Activated CD4-positive, CD25-positive, alpha-beta regulatory T cell treated with anti-CD3 and anti-CD28 coated beads, Interleukin-2, amount 50 U/mL, for 72 hours (primary cell): ENCODE measurements at regions not wholly inside any gene's neighbourhood (a gene's known extent, or its start where the extent isn't known, plus 50 kb on each side); places are given as distances from the start of the nearest gene placed in this dataset.
"Not testable (repeated sequence)": the region's sequence is repeated elsewhere in the genome, so short reads cannot be mapped to it uniquely, and the experiment has no call there.

Source experiments
- DNase-seq: peaks from one replicate; pipeline ENCODE4 v3.0.0; 2021

GRCh38 chr7:131058561-131059288, 269.0 kb upstream of the MKLN1 start:
- not testable (repeated sequence) for DNase-seq

- not testable (repeated sequence) for DNase-seq
Observed at GRCh38 chr7:131059401-131059800, 268.3 kb upstream of the MKLN1 start.

GRCh38 chr7:131061158-131061557, 266.5 kb upstream of the MKLN1 start:
- no peak for DNase-seq

GRCh38 chr7:131061818-131062217, 265.9 kb upstream of the MKLN1 start:
- DNase-seq, result no peak

- DNase-seq, result no peak
Observed at GRCh38 chr7:131066635-131067034, 261.0 kb upstream of the MKLN1 start.

GRCh38 chr7:131067220-131067619, 260.5 kb upstream of the MKLN1 start:
- DNase-seq, result no peak

GRCh38 chr7:131068604-131069021, 259.1 kb upstream of the MKLN1 start:
- DNase-seq, result no peak

GRCh38 chr7:131071786-131072504, 255.7 kb upstream of the MKLN1 start:
- DNase-seq, result no peak

GRCh38 chr7:131072505-131073091, 255.1 kb upstream of the MKLN1 start:
- DNase-seq, result no peak

- no peak for DNase-seq
Observed at GRCh38 chr7:131074043-131074442, 253.6 kb upstream of the MKLN1 start.

GRCh38 chr7:131074585-131074984, 253.1 kb upstream of the MKLN1 start:
- no peak for DNase-seq

GRCh38 chr7:131075406-131075805, 252.3 kb upstream of the MKLN1 start:
- no peak for DNase-seq

GRCh38 chr7:131076032-131076431, 251.6 kb upstream of the MKLN1 start:
- no peak for DNase-seq

GRCh38 chr7:131076711-131077181, 250.9 kb upstream of the MKLN1 start:
- no peak for DNase-seq

GRCh38 chr7:131077735-131078134, 249.9 kb upstream of the MKLN1 start:
- no peak for DNase-seq

GRCh38 chr7:131080754-131081153, 246.9 kb upstream of the MKLN1 start:
- DNase-seq, result no peak

- no peak for DNase-seq
Observed at GRCh38 chr7:131081308-131081707, 246.4 kb upstream of the MKLN1 start.

- DNase-seq, result no peak
Observed at GRCh38 chr7:131083781-131084180, 243.9 kb upstream of the MKLN1 start.

- DNase-seq, result not testable (repeated sequence)
Observed at GRCh38 chr7:131084336-131084735, 243.3 kb upstream of the MKLN1 start.

GRCh38 chr7:131087756-131088658, 239.7 kb upstream of the MKLN1 start:
- DNase-seq, result no peak

GRCh38 chr7:131090188-131090587, 237.5 kb upstream of the MKLN1 start:
- no peak for DNase-seq

GRCh38 chr7:131090886-131091692, 236.6 kb upstream of the MKLN1 start:
- DNase-seq, result no peak
